Lower lobe of right lung (tissue), 2 donors: ENCODE measurements at regions not wholly inside any gene's neighbourhood (a gene's known extent, or its start where the extent isn't known, plus 50 kb on each side); places are given as distances from the start of the nearest gene placed in this dataset.

Experiments used
- ATAC-seq, 2 donors: fragments of 200-7000 bp; cut with Tn5 transposase; one replicate each; pipeline ENCODE4 v1.9.1; 2020 to 2022; ENCODE audit warnings: mild to moderate bottlenecking in 2 of 2, moderate library complexity in 2 of 2
- DNase-seq: peaks from one replicate; pipeline ENCODE4 v3.0.0-alpha.2; 2020
- H3K27ac ChIP-seq: fragments of 200-600 bp; one replicate; pipeline ENCODE4 v1.8.0; 2022
- H3K27me3 ChIP-seq: fragments of 200-600 bp; one replicate; pipeline ENCODE4 v1.8.0; 2022; ENCODE audit warnings: low read depth
- H3K36me3 ChIP-seq: fragments of 200-600 bp; one replicate; pipeline ENCODE4 v1.8.0; 2022; ENCODE audit warnings: mild to moderate bottlenecking
- H3K4me1 ChIP-seq: fragments of 200-600 bp; one replicate; pipeline ENCODE4 v1.8.0; 2022
- H3K4me3 ChIP-seq: fragments of 200-600 bp; one replicate; pipeline ENCODE4 v1.8.0; 2022; ENCODE audit warnings: mild to moderate bottlenecking
- H3K9me3 ChIP-seq: fragments of 200-600 bp; one replicate; pipeline ENCODE4 v1.8.0; 2022
- intact Hi-C: fragments of 100-400 bp; cut with DNase I; formaldehyde crosslinking; loops from one replicate; pipeline ENCODE4 v1.11.0; 2022
- TF ChIP-seq, protein P1 (sequence below): fragments of 200-600 bp; IDR thresholded peaks from one replicate; pipeline ENCODE4 v1.8.0; 2022; ENCODE audit warnings: antibody characterized with exemption, mild to moderate bottlenecking
- donor health status: DM: no; HTN: yes; CAD: no; lungs with severe emphysema.

DNA sequence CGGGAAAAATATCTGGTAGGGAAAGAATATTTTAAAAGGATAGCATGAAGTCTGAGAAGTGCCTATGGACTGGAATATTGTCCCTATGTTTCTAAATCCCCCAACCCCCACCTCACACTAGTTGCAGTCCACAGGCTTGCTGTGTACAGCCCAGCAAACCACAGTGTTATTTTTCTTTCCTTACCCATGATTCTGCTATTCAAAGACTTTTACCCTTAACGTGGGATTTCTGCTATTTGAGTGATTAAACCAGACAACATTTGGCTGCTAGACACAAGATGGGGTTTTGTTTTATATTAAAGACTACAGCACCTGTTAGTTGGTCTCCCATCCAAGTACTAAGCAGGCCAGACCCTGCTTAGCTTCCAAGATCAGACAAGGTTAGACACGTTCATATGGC, 120.5 kb upstream of the MYO3A start:
- DNase-seq (no peak), ATAC-seq (no peak)
- Histone ChIP-seq H3K4me1 (no peaks in the 10 kb centered on the region), H3K27ac (no peak overlapping the region), H3K4me3 (no peak overlapping the region), H3K36me3 (no peaks in the 10 kb centered on the region), H3K27me3 (no peaks in the 10 kb centered on the region), H3K9me3 (no peaks in the 10 kb centered on the region)
- TF ChIP-seq, protein P1, sequence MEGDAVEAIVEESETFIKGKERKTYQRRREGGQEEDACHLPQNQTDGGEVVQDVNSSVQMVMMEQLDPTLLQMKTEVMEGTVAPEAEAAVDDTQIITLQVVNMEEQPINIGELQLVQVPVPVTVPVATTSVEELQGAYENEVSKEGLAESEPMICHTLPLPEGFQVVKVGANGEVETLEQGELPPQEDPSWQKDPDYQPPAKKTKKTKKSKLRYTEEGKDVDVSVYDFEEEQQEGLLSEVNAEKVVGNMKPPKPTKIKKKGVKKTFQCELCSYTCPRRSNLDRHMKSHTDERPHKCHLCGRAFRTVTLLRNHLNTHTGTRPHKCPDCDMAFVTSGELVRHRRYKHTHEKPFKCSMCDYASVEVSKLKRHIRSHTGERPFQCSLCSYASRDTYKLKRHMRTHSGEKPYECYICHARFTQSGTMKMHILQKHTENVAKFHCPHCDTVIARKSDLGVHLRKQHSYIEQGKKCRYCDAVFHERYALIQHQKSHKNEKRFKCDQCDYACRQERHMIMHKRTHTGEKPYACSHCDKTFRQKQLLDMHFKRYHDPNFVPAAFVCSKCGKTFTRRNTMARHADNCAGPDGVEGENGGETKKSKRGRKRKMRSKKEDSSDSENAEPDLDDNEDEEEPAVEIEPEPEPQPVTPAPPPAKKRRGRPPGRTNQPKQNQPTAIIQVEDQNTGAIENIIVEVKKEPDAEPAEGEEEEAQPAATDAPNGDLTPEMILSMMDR: no peak
- intact Hi-C loops: no loop called here

GRCh38 chr10:25815236-25815635, 118.8 kb upstream of the MYO3A start:
- Histone ChIP-seq H3K4me3 (no peak overlapping the region), H3K9me3 (no peaks in the 10 kb centered on the region), H3K36me3 (no peaks in the 10 kb centered on the region), H3K4me1 (no peaks in the 10 kb centered on the region), H3K27ac (no peak overlapping the region), H3K27me3 (no peaks in the 10 kb centered on the region)
- no peak for ATAC-seq
- DNase-seq: no peak
- intact Hi-C loops: no loop called here
- TF ChIP-seq, protein P1: no peak

DNA sequence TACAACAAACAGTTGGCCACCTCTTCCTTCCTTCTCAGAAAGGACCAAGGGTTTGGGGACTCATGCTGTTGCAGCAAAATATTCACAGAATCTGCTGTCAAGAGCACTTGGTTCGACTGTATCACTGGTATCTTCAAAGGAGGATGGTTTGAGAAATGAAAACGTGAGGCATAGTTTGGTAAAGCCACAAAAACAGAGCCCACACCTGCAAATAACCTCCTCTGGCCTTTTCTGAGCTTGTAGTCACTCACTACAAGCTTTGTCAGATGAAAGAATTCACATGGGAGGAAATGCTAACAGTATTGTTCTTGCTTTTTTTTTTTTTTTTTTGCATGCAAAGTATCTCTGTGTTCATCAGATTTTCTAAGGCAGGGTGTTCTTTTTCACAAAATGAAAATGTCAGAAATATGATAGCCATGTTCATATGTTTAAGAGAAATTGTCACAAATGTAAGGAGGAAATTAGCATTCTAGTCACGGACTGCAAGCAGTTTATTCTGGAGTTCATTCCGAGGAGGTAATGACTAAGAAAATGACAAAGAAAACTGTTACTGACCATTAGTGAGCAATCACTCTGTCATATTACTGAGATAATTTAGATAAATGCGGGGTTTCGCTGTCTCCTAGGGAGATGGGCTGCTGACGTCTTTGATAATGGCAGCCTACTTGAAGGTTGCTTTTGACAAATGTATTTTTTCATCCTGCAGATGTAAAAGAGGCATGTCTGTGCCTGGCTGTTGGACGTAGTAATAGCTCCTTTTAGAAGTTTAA, 117.8 kb upstream of the MYO3A start:
- TF ChIP-seq, protein P1: no peak
- Histone ChIP-seq H3K27me3 (no peaks in the 10 kb centered on the region), H3K27ac (no peak overlapping the region), H3K9me3 (no peaks in the 10 kb centered on the region), H3K4me3 (no peak overlapping the region), H3K4me1 (no peaks in the 10 kb centered on the region), H3K36me3 (no peaks in the 10 kb centered on the region)
- ATAC-seq (no peak), DNase-seq (no peak)
- intact Hi-C loops: no loop called here

DNA sequence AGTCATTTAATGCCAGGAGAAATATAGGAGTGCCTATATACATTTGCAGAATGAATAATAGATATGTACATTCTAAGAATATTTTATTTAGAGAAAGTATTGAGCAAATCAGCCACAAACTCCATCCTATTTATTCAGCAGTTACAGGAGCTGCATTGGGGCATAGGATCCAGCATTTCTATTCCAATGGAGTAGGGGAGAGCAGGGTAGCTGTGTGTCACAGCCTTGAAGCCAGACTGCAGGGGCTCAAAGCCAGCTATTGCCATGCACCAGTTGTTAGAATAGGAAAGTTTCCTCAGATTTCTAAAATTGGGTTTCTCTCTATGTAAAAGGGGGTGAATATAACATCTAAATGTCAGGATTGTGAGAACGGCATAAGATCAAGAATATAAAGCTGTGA, 116.8 kb upstream of the MYO3A start:
- no peak for ATAC-seq
- no peaks in the 10 kb centered on the region for H3K4me1 ChIP-seq
- H3K27ac ChIP-seq: no peak overlapping the region
- no peaks in the 10 kb centered on the region for H3K27me3 ChIP-seq
- intact Hi-C loops: no loop called here
- no peak overlapping the region for H3K4me3 ChIP-seq
- TF ChIP-seq, protein P1: no peak
- no peak for DNase-seq
- H3K9me3 ChIP-seq: no peaks in the 10 kb centered on the region
- no peaks in the 10 kb centered on the region for H3K36me3 ChIP-seq

- no peak overlapping the region for H3K4me3 ChIP-seq
- H3K4me1 ChIP-seq: no peaks in the 10 kb centered on the region
- H3K27me3 ChIP-seq: no peaks in the 10 kb centered on the region
- H3K36me3 ChIP-seq: no peaks in the 10 kb centered on the region
- ATAC-seq: no peak
- H3K27ac ChIP-seq: no peak overlapping the region
- TF ChIP-seq, protein P1: no peak
- DNase-seq: no peak
- intact Hi-C loops: no loop called here
- no peaks in the 10 kb centered on the region for H3K9me3 ChIP-seq
Measured at GRCh38 chr10:25818751-25819150, 115.3 kb upstream of the MYO3A start.
